Activated CD4-positive, alpha-beta T cell treated with anti-CD3 and anti-CD28 coated beads, Interleukin-2, amount 50 U/mL, for 4 hours (primary cell): ENCODE measurements at regions not wholly inside any gene's neighbourhood (a gene's known extent, or its start where the extent isn't known, plus 50 kb on each side); places are given as distances from the start of the nearest gene placed in this dataset.

Source experiments
- DNase-seq, 2 experiments: peaks; one replicate each; pipeline ENCODE4 v3.0.0-alpha.2; 2020

DNA sequence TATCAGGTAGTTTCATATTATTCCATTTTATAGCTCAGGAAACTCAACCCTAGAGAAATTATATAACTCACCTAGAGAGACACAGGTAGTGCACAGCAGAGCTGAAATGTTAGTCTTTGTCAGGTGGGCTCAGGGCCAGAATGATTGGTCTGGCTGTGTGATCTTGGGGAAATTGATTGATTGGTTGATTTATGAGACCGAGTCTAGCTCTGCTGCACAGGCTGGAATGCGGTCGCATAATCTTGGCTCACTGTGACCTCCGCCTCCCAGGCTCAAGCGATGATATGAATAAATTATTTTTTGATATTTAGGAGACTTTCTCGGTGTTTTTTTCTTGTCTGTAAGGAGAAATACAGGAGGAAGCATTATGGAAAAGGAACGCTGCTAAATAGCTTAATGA, 239.9 kb upstream of the SLC10A2 start:
- no peak for DNase-seq

DNA sequence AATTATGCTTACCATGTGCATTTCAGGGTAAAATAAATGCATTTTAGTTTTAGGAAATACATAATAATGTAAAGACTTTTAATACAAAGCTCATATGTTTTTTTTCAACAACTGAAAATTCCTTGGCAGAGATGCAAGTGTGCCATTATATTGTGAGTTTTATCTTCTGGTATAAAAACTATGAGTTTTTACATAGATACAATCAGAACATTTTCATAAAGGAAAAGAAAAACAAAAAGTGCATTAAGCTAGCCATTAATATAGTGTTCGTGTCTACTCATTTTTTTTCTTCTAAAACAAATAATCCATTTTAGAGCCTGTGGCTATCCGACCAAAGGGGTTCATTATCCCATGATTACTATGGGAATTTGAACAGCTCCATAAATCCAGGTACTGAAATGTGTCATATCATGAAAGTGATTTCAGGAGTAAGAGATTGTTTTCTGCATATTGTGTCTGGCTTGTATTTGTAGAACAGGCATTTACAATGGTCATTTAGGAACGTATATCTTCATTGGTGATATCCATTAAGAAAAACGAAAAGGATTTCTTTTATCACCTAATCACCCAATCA, 236.9 kb upstream of the SLC10A2 start:
- DNase-seq = no peak

DNA sequence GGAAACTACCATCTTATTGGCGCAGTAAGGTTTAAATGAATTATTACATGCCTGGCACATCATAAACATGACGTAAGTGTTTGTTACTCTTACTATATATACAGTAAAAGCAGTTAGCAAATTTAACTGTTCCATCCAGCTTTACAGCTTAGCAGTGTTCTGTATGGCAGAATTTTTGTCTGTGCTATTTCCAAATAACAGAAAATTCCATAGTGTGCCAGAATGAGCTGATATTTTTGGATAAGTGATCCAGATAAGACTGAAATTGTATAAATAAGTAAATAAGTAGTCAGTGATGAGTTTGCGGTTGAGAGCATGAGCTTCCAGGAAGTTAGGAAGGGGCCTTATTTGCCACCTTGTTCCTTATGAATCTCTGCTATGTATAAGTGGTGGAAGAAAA, 236.5 kb upstream of the SLC10A2 start:
- DNase-seq = no peak

- no peak for DNase-seq
These were observed 232.9 kb upstream of the SLC10A2 start for GRCh38 chr13:103299079-103299478.

- no peak for DNase-seq
These were observed 230.9 kb upstream of the SLC10A2 start for GRCh38 chr13:103297083-103297482.

DNA sequence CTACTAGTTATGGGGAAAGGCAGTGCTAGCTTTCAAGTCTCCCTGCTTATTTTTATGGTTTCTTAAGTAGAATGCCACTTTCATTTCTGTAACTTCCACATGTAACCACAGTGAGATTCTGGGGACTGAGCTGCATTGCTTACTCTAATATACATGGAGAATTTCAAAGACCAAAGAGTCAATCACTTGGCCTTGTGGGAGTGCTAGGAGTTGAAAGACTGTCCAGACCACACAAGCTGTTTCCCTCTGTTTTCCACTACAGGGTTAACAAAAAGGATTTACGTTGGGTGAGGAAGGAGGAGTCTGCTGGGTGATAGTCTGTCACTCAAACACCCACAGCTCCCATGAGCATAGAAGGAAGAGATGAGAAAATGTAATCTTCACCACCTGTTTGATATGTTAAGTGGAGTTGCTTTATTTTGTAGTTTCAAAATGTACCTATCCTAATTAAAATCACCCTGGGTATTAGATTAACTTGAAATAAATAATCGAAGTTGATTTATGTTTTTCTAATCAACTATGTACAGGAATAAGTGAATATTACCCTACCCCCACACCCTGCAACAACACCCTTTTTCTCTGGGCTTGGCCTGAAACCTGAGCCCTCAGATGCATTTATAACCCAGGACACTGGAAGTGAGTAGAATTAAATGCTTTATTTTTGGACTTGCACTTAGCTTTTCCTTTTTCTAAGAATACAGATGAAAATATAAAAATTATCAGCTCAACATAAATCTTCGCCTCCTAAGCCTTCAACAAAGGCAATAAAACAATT, 225.8 kb upstream of the SLC10A2 start:
- no peak for DNase-seq

DNA sequence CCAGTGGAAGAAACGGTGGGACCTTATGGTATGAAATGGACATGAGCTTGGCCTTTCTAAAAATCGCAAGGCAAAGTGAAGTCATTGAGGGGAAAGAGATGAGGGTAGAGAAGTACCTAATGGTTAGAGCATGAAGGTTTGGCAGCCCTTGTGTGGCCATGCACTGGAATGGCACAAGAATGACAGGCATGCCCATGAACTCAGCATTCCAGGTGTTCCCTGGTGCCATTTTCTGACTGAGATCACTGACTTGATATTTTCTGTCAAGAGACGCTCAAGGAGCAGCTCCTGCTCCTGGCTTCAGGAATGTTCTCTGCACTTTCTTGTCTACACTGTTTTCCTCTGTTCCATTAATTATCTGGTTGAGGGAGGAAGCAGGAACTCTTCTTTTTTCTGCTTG, 225.0 kb upstream of the SLC10A2 start:
- no peak for DNase-seq

GRCh38 chr13:103289681-103290080, 223.5 kb upstream of the SLC10A2 start:
- no peak for DNase-seq

DNA sequence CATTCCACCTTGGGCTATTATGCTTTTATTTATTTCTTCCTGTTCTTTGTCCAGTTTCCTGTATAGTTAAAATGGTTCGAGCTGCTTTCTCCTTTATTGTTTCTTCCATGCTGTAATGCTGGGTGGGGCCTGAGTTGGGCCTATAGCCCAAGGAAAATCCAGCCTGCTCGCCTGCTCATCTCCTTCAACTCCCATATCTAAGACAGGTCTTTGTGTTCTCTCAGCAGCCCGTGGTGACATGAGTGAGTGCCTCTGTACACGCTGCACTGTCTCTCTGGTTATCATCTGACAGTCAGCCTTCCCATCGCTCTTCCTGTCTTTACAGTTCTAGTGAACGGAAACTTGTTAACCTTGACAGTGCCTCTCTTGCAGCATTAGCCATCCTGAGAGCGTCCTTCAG, 221.9 kb upstream of the SLC10A2 start:
- DNase-seq = no peak

GRCh38 chr13:103287659-103288058, 221.4 kb upstream of the SLC10A2 start:
- DNase-seq = no peak

- no peak for DNase-seq
These were observed 218.2 kb upstream of the SLC10A2 start for GRCh38 chr13:103284466-103284865.

DNA sequence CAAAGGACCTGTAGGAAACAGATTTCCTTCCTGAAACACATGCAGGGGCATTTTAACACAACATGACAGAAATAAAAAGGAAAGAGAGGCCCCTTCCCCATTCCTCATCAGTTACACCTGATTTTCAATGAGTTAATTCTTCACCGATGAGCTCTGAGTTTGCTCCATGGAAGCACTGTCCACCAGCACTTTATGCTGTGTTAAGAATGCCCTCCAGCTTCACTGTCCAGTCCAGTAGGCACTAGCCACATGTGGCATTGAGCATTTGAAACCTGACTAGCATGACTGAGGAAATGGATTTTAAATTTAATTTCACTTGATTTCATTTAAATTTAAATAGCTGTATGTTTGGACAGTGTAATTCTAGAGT, 217.2 kb upstream of the SLC10A2 start:
- DNase-seq = no peak

DNA sequence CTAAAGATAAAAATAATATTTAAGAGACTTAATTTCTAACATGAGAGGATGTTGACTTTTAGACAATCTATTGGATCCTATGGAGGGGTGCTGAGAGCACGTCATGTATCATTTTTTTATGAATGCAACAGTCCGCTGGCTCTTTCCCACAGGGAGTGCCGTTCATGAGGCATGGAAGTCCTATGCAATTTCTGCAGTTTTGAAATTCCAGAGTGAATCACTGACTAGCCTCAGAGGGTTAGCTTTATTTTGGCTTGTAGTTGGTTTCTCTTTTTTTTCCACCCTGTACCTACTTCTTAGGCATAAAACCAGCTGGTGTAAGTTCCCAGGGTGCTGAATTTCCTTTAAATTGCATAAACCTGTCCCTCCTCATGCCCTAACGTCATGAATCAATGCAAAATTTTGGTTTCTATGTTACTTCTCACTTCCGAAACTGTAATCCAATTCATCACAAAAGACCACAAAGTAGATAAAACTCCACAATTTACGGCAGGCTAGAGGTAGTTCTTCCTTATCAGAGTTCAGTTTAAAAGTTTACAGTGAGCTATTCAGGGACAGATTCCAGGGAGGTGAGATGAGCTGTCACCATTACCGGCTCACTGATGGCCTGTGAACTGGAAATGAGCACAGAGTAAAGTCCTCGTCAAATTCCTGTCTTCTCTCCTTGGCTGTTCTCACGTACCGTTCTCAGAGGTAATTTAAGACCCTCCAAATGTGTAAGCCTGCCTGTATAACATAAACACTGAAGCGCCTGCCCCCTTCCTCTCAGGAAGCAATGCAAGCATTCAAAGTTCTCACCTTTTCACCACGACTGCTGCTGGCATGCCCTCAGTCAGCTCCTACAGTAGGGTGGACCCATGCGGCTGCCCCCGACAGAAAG, 216.6 kb upstream of the SLC10A2 start:
- no peak for DNase-seq

GRCh38 chr13:103277959-103278694, 211.9 kb upstream of the SLC10A2 start:
- DNase-seq = no peak

DNA sequence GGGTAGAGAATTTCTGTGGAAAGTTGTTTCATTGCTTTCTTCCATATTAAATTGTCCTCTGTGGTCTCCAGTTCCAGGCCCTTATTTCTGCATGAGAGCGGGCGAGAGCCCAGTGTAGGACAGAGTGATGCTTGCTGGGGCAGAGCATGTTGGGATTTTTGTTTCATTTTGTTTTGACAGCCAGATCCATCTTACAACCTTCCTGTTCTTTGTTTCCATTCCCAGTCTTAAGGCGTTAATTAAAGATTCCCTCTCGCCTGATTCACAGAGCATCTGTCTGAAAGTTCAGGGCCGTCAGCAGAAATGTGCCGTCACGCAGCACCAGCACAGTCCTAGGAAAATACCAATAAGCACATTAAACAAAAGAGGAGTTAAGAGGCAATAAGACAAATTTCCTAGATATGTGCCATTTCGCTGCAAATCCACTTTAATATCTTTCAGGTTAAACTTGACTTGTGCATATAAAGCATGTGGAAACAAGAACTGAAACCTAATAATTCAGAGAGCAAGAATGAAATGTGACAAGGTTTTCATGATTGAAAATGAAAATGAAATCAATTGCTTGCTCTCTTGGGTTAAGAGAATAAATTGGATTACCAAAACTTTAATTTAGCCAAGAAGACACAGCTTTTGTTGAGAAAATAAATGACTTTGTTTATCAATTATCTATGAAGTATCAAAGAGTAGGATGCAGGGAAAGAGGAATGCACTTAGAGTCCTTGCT, 210.7 kb upstream of the SLC10A2 start:
- DNase-seq = no peak

- DNase-seq = no peak
These were observed 209.5 kb upstream of the SLC10A2 start for GRCh38 chr13:103275722-103276121.

DNA sequence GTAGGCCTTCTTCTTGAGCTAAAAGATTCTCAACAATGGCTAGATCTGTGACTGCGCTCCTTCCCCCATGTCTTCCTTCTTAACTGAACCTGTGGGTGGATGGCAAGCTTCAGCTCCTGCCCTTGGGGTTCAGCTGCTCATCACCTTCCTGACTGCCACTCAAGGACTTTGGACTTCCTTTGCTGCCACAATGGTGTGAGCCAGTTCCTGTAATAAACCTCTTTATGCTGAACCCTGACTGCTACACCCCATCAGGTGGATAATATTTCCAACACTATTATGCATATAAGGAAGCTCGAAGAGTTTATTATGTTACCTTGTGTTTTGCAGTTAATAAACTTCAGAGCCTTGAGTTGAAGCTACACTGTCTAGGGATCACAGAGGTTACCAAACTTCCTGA, 208.9 kb upstream of the SLC10A2 start:
- no peak for DNase-seq

DNA sequence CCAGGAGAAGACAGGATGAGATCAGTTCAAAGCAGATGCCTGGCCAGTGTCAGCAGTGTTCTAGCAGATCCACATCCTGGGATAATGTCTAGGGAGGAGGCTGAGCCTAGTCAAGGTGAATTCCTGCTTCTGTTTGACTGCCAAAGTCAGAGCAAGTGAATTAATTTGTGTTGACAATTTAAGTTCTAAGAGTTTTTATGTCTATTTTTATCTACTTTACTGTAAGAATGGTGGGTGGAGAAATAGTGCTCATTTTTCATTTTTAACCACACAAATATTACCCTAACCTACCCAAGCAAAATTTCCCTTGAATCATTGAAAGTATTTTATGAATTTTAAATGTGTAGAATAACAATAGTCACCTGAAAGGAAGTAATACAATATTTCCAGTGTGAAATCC, 207.6 kb upstream of the SLC10A2 start:
- DNase-seq = no peak

- DNase-seq = no peak
These were observed 206.6 kb upstream of the SLC10A2 start for GRCh38 chr13:103272770-103273169.

DNA sequence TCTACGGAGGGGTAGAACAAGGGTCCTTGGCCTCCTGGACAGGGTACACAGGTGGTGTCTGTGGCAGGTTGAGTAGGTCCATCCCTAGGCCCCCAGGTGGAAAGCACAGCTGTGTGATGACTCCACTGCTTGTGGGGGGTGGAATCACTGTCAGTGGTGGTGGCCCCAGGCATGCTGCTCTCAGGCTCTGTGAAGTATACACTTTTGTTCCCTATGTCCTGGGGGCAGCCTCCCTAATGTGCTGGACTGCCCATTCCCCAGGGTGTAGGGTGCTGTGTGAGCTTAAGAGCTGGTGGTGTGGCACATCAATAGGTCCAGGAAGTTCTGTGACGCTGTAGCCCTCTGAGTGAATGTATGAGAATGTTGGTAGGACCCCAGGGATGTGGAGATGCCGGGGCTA, 197.2 kb upstream of the SLC10A2 start:
- DNase-seq = no peak

- DNase-seq = no peak
These were observed 189.5 kb upstream of the SLC10A2 start for GRCh38 chr13:103255587-103256301.

DNA sequence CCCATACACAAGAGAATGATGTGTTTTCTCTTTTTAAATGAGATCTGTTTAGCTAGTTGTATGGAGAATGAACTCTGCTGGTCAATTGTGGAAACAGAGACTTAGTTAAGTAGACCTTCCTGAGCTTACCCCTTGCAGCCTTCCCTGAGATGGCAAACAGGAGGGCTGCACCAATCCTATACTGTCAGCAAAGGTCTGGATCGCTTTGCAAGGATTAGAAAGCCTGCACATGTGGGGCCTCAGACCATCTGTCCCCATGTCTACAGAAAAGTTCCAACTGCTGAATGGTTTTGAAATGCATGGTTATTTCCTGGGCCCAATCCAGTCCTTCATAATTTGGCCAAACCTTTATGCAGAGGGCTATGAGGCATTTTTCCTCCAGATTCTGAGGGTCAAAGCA, 183.9 kb upstream of the SLC10A2 start:
- DNase-seq = no peak
